Transverse colon (tissue), 4 donors: ENCODE measurements at regions not wholly inside any gene's neighbourhood (a gene's known extent, or its start where the extent isn't known, plus 50 kb on each side); places are given as distances from the start of the nearest gene placed in this dataset.

ENCODE experiments used
- DNase-seq: peaks from one replicate; pipeline ENCODE4 v3.0.0-alpha.2; 2019
- H3K27ac ChIP-seq, 4 donors: fragments of 200-600 bp; sonication (generic); 2 replicates each; pipeline ENCODE4 v1.5.1; 2016 to 2018; ENCODE audit warnings: inconsistent platforms in 4 of 4
- H3K27me3 ChIP-seq: fragments of 200-600 bp; sonication (generic); 2 replicates; pipeline ENCODE4 v1.5.1; 2017; ENCODE audit warnings: inconsistent platforms
- H3K36me3 ChIP-seq, 4 donors: fragments of 200-600 bp; sonication (generic); 2 replicates each; pipeline ENCODE4 v1.5.1; 2017 to 2019; ENCODE audit warnings: inconsistent platforms in 4 of 4
- H3K4me1 ChIP-seq, 4 donors: fragments of 200-600 bp; sonication (generic); 2 replicates each; pipeline ENCODE4 v1.5.1; 2017 to 2020; ENCODE audit warnings: inconsistent platforms in 4 of 4
- H3K4me3 ChIP-seq, 4 donors: fragments of 200-600 bp; sonication (generic); 1 replicate in 1 of 4; 2 replicates in 3 of 4; pipeline versions ENCODE4 v1.5.1 to v1.6.1; 2017 to 2019; ENCODE audit warnings: inconsistent platforms in 4 of 4
- H3K9me3 ChIP-seq, 2 donors: fragments of 200-600 bp; sonication (generic); 2 replicates each; pipeline ENCODE4 v1.5.1; 2017 to 2019; ENCODE audit warnings: inconsistent platforms in 2 of 2
- EP300 ChIP-seq: sonication (generic); formaldehyde crosslinking; IDR thresholded peaks from one replicate; pipeline ENCODE4 v1.6.1; 2017; ENCODE audit warnings: antibody characterized with exemption, low read depth
- POLR2A ChIP-seq: fragments of 450-650 bp; IDR thresholded peaks from one replicate; pipeline ENCODE4 v1.6.1; 2016; ENCODE audit warnings: antibody characterized with exemption, mild to moderate bottlenecking, moderate library complexity
- POLR2AphosphoS5 ChIP-seq, 3 donors: sonication (generic); formaldehyde crosslinking; IDR thresholded peaks; one replicate each; pipeline ENCODE4 v1.6.1; 2016; ENCODE audit warnings: antibody characterized with exemption in 3 of 3
- WGBS, 2 donors: methylation state at CpG; one replicate each; pipeline ENCODE4 v1.1.5; 2018; ENCODE audit warnings: low coverage in 1 of 2; 5-methylcytosine and 5-hydroxymethylcytosine counted together
- in situ Hi-C, 4 donors: fragments of 200-750 bp; cut with MboI; loops; one replicate each; pipeline versions ENCODE4 v1.15.0 to v1.15.1; 2017; ENCODE audit warnings: low sequenced_read_pairs in 3 of 4, low pct_ligation_motif_present in 1 of 4, low pct_unique_long_range_greater_than_20kb in 1 of 4
- intact Hi-C: fragments of 100-400 bp; cut with DNase I; formaldehyde crosslinking; loops from one replicate; pipeline ENCODE4 v1.15.1; 2023; ENCODE audit warnings: low total_unique reads
- TF ChIP-seq, protein P1 (sequence below), 5 experiments: fragments of 200-600 bp in 3 of 5; fragments of 450-650 bp in 2 of 5; sonication (generic) in 3 of 5; IDR thresholded peaks; 1 replicate in 2 of 5; 2 replicates in 3 of 5; pipeline ENCODE4 v1.5.1; 2016 to 2017; ENCODE audit warnings: antibody characterized with exemption in 5 of 5, inconsistent platforms in 3 of 5, mild to moderate bottlenecking in 2 of 5, moderate library complexity in 1 of 5

DNA sequence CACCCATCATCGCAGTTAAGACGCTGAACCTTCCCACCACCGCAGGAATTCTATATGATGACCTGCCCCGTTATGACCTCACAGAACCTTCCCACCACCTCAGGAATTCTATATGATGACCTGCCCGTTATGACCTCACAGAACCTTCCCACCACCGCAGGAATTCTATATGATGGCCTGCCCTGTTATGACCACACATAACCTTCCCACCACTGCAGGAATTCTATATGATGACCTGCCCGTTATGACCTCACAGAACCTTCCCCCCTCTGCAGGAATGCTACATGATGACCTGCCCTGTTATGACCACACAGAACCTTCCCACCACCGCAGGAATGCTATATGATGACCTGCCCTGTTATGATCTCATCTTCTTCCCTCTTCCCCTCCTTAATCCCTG, 64.3 kb downstream of the IRX1 start:
- WGBS, 2 donors: 62 to 75% methylated on average over 7 to 8 of the region's 8 CpGs
- Histone ChIP-seq H3K36me3 (no peaks in the 10 kb centered on the region), H3K27me3 (no peaks in the 10 kb centered on the region), H3K4me3 (no peak overlapping the region), H3K9me3 (no peaks in the 10 kb centered on the region), H3K4me1 (no peaks in the 10 kb centered on the region), H3K27ac (no peak overlapping the region)
- intact Hi-C loops (no loop called here), in situ Hi-C loops (no loop called here)
- DNase-seq: no peak
- TF ChIP-seq, protein P1, sequence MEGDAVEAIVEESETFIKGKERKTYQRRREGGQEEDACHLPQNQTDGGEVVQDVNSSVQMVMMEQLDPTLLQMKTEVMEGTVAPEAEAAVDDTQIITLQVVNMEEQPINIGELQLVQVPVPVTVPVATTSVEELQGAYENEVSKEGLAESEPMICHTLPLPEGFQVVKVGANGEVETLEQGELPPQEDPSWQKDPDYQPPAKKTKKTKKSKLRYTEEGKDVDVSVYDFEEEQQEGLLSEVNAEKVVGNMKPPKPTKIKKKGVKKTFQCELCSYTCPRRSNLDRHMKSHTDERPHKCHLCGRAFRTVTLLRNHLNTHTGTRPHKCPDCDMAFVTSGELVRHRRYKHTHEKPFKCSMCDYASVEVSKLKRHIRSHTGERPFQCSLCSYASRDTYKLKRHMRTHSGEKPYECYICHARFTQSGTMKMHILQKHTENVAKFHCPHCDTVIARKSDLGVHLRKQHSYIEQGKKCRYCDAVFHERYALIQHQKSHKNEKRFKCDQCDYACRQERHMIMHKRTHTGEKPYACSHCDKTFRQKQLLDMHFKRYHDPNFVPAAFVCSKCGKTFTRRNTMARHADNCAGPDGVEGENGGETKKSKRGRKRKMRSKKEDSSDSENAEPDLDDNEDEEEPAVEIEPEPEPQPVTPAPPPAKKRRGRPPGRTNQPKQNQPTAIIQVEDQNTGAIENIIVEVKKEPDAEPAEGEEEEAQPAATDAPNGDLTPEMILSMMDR (IDR thresholded peaks at IDR 0.05): no peak
- no peak for TF ChIP-seq EP300
- TF ChIP-seq POLR2A: no peak
- no peak for TF ChIP-seq POLR2AphosphoS5 (IDR thresholded peaks at IDR 0.05)

DNA sequence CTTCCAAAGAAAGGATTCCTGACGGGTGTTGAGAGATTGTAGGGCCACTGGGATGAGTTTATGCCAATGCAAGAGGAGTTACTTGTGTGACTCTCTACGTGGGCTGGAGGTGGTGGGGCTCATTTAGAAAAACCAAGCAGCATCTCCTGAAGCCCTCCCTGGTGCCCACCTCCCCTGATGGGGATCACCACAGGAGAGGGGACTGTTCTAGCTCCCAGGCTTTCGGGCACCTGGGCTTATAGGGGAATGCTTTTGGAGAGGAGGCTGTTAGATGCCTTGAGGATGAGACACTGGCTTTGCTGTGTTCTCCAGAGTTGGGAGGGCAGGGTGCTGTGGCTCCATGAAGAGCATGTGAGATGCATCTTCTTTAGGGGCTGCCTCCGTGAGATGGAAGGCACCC, 65.0 kb downstream of the IRX1 start:
- 68 to 79% methylated on average over 2 to 4 of the region's 4 CpGs for WGBS, 2 donors
- no peaks in the 10 kb centered on the region for H3K4me1 ChIP-seq
- H3K27ac ChIP-seq: no peak overlapping the region
- no peaks in the 10 kb centered on the region for H3K36me3 ChIP-seq
- H3K27me3 ChIP-seq: no peaks in the 10 kb centered on the region
- TF ChIP-seq POLR2AphosphoS5 (IDR thresholded peaks at IDR 0.05) (no peak), POLR2A (no peak), EP300 (no peak)
- TF ChIP-seq, protein P1 (IDR thresholded peaks at IDR 0.05): no peak
- in situ Hi-C loops (no loop called here), intact Hi-C loops (no loop called here)
- H3K4me3 ChIP-seq: no peak overlapping the region
- DNase-seq: no peak
- no peaks in the 10 kb centered on the region for H3K9me3 ChIP-seq

DNA sequence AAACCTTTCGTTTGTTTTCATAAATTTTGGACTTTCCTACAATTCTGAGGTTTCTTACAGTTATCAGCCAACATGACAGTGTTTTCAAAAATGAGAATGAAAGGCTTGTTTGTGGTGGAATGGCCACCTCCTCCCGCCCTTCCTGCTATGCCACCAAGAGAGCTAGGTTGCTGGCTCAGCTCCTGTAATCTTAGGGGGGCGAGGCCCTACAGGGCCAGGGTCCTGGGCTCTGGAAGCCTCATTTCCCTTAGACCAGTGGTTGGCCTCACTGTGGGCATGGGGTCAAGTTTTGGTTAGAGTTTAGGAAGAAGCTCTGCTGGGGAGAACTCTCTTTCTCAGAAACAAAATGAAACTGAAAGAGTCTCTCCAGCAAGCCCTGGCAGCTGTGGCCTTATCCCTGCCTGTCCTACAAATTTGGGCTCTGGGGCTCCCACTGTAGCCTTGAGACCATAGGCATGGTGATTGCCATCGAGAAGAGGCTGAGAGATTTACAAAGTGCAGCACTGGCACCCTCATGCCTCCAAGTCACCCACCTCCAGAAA, 66.2 kb downstream of the IRX1 start:
- H3K36me3 ChIP-seq: no peaks in the 10 kb centered on the region
- intact Hi-C loops (no loop called here), in situ Hi-C loops (no loop called here)
- no peaks in the 10 kb centered on the region for H3K27me3 ChIP-seq
- DNase-seq: no peak
- 47 to 51% methylated on average over 3 to 4 of the region's 4 CpGs for WGBS, 2 donors
- TF ChIP-seq POLR2A (no peak), POLR2AphosphoS5 (IDR thresholded peaks at IDR 0.05) (no peak), EP300 (no peak)
- TF ChIP-seq, protein P1 (IDR thresholded peaks at IDR 0.05): no peak
- no peaks in the 10 kb centered on the region for H3K9me3 ChIP-seq
- no peaks in the 10 kb centered on the region for H3K4me1 ChIP-seq
- H3K4me3 ChIP-seq: no peak overlapping the region
- no peak overlapping the region for H3K27ac ChIP-seq

DNA sequence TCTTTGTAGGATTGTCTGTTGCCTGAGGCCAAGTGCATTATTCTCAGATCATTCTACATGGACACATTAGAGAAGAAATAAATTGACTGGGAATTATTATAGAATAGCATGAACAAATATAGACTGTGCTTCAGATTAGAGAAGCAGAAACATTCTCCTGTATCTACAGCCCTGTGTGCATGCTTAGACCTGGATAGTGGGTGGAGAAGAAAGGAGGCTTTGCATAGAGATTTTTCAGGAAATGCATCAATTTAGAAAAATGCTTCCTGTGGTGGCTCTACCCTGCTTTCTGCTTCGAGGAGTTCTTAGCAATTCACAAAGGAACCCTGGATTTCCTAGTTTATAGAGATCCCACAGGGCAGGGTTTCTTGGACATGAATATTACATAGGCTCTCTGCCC, 66.7 kb downstream of the IRX1 start:
- Histone ChIP-seq H3K4me3 (no peak overlapping the region), H3K27ac (no peak overlapping the region), H3K9me3 (no peaks in the 10 kb centered on the region), H3K4me1 (no peaks in the 10 kb centered on the region), H3K36me3 (no peaks in the 10 kb centered on the region), H3K27me3 (no peaks in the 10 kb centered on the region)
- in situ Hi-C loops (no loop called here), intact Hi-C loops (no loop called here)
- DNase-seq: no peak
- TF ChIP-seq, protein P1 (IDR thresholded peaks at IDR 0.05): no peak
- TF ChIP-seq POLR2A (no peak), POLR2AphosphoS5 (IDR thresholded peaks at IDR 0.05) (no peak), EP300 (no peak)
- 17% methylated on average over 1 of the region's 1 CpG; no CpG with 5 or more reads in 1 of the 2 donors for WGBS, 2 donors
